GM21390 (cell line): ENCODE measurements at regions not wholly inside any gene's neighbourhood (a gene's known extent, or its start where the extent isn't known, plus 50 kb on each side); places are given as distances from the start of the nearest gene placed in this dataset.

Experiments
- ATAC-seq: cut with Tn5 transposase; IDR thresholded peaks from one replicate; pipeline ENCODE4 v1.9.1; 2021; ENCODE audit not compliant: unreplicated experiment

DNA sequence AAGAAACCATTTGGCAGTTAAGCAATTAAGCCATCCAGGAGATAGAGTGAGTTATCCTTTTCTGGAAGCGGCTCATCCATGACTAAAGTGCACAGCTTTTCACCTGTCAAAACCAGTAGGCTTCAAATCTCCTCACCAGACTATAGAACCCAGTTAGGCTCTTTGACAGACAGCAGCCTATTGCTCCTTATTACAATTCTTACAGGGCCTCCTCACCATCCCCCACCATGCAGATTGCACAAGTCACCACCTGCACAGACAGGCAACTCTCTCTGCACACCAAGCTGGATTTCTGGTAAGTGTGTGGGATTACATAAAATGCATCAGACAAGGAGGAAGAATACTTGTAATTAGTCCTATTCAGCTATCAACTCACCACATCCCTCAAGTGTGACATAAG, 301.6 kb downstream of the SNX13 start:
- no peak for ATAC-seq

DNA sequence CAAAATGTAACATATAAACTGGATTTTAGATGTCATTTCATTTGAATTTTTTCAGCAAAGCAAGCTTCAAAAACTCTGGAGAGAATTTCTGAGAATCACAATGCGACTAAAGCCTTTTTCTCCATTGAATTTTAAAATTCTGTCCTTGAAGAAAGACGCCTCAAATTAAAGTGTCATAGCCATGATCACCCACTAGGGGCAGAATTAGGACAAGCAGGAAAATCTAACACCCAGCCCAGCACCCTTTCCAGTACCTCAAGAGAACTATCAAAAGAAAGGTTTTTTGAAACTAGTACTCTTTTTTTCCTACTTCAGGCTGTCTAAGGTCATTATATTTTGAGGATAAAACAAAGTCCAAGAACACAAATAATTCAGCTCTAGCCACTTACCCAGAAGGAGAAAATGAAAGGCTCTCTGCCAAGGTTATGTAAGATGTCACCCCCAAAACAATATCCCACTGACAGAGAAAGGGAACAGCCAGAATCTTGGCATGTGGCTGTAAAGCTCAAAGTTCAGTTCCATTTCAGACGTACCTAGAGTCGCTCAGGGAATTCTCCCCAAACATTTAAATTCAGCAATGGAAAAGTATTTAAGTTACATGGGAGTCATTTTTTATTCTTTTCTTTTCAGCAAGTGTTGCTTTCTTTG, 299.4 kb downstream of the SNX13 start:
- no peak for ATAC-seq

DNA sequence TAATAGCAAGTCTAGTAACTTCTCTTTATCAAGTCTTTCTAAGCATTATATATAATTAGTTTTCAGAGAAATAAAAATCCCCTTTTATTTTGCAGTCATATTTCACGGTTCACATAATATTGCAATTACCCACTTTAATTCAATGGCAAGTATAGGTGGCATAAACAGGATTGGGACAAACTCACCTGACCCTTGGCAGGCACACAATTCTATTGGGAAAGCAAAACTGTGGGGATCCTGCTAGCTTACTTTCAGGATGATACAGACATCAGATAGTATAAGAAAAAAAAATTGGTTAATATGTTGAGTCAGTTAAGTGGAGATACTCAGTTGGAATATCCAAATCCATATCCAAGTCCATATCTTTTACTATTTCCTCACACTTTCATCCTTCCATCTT, 294.8 kb downstream of the SNX13 start:
- no peak for ATAC-seq

DNA sequence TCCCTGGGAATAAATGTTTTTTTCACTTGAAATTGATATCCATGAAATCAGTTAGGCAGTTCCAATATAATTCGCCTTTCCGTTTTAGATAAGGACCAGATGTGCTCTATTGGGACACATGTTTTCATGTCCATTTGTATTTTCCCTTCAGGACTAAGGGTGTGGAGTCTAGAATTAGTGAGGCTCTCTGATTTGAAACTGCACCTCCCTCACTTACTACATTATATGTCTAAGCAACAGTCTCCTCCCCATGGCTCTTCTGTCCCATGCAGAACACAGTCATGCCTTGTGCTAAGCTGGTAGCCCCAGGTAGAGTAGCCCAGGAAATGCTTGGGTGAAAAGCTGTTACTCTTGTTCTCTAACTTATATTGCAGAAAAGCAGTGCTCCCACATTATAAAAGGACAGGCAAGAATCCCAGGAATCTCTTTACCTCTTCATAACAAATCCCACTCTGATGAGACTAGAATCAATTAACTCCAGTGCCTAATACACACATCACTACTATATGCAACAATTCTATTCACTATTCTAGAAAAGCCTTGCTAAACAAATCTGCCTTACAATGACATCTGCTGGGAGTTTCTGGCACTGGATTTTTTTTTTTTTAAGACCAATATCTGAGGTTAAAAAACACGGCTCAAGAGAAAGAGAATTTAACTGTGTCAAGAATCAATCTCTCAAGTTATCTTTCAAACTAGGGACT, 293.9 kb downstream of the SNX13 start:
- ATAC-seq, result no peak

DNA sequence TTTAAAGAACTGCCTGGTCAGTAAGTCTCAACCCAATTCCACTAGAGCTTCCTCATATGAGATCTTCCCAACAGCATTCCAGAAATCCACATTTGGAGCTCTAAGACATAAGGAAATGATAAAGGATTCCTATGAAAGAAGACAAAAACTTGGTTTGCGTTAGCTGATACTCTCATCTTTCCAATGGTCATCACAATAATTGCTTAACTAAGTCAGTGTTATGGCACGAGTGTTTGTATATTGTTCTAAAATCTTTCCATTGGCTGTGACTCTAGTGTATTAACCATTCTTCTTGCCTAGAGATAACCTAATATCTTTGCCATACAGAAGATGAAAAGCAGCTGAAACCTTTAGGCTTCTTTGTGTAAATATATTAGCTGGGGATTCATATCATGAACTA, 289.0 kb downstream of the SNX13 start:
- ATAC-seq, result no peak

GRCh38 chr7:17651863-17652385, 288.4 kb downstream of the SNX13 start:
- ATAC-seq, result no peak

DNA sequence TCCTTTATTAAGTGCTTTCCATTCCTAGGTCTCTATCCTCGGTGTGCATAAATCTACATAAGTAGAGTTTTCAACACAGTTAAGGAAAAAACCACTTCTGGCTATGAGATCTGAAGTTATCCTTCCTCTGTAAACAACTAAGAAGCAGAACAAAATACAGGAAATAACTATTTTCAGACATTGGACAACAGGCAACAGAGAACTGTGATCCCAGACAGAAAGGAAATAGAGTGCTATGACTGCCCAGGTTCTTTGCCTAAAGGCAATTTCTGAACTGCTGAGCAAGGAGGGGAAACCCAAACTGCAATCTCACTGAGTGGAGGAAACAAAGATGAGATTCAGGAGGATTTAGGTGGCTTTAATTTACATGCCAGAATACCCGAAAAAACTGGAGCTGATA, 285.4 kb downstream of the SNX13 start:
- no peak for ATAC-seq

DNA sequence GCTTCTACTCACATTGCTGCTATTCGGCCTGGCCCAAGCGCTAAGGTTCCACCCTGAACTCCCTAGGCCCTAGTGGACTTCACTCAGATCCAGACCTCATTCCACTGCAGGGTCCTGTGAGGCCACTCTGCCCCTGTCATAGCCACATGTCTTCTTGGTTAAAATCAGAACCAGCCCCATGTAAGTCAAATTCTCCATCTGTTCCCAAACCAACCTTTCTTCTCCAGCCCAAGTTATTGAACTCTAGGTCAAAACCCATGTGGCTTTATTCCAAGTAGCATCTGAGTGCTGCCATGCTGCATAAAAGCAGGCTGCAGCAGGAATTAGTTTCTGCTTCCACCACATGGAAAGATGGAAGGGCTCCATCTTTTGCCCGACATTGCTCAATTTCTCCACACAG, 281.2 kb downstream of the SNX13 start:
- no peak for ATAC-seq

DNA sequence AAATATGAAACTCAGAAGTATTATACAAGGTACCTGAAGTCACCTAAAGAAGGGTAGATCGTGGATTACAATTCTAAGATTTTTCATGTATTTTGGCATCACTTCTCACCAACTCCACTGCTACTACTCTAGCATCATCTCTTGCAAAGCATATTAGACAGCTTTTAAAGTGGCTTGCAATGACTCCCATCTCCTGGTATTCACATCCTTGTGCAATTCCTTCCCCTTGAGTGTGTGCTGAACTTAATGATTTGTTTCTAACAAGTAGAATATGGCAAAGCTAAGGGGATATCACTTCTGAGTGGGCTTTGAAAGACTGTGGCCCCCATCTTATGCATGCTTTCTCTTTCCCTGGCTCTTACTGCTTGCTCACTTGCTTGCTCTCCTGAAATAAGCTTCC, 280.2 kb downstream of the SNX13 start:
- ATAC-seq, result no peak

DNA sequence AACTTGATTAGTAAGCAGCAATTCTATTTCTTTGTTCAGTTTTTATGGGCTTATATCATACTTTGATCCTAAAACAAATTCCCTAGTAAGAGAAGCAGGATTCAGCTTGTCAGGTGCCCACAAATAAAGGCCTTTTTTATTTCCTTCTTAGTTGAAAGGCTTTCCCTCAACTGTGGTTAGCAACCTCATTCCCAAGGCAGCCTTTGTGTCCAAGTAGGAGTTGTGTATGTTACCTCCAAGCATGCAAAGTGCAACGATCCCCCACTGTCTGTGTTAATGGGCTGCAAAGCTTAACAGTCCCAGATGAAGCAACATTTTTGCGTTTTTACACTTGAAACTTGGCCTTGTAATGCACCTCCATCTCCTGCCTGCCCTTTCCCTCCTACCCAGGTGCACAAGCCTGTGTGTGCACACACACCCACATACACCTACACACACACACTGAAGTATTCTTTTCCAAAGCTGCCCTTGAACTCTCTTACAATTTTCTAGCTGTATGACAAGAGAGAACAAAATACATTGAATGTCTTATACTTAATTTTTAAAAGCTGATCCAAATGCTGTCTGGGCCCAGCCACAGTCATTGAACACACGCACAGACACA, 278.2 kb downstream of the SNX13 start:
- no peak for ATAC-seq

DNA sequence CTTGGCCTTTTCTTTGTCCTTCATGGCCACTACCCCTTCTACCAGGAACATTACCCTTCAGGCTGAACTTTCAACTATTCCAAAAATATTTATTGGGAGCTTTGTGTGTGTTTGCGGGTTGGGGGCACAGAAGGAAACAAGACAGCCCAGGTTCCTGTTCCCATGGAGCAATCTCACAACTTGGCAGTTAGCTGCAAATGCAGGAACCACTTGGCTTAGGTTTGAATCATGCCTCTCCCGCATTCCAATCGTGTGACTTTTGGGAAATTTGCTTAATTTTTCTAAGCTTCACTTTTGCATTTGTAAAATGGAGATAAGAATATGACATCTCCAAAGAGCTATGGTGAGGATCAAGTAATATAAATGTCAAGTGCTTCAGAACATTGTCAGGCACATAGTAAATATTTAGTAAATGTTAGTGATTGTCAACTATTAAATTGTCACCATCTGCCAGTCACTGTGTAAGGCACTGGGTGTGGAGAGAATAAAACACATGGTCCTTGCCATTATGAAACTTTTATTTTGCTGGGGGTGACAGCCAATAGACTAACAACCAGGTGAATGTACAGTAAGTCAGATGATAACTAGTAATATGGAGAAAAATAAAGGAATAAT, 277.1 kb downstream of the SNX13 start:
- ATAC-seq, result no peak

DNA sequence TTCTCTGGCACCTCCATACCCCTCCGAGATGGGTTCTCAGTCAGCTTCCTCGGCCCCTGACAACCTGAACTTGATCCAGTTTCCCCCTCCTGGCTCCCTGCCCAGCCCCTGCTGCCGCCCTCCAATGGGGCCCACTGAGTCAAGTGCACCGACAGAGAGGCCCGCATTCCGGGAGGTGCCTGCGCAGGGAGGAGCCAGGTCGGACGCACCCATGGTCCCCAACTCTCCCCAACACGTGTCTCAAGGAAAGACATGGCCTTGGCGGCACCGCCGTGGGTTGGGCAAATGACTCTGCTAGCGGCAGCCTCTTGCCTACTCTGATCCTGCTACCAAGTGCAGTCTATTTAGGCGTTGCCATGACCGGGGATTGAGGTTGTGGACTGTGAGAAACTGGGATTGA, 275.3 kb downstream of the SNX13 start:
- ATAC-seq, result no peak

DNA sequence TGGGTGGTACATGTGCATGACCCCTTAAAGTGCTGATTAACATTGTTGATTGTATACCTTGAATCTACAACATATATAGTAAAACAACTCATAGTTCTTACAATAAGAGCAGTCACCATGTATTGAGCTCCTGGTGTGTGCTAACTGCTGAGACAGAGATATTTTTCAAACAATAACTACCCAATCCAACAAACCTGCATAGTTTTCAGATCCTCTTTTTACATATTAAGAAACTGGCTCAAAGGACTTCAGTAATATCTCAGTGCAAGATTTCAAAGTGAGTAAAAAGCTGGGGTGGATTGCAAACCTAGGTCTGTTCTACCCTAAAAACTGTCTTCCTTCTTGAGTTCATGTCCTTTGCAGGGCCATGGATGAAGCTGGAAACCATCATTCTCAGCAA, 272.2 kb downstream of the SNX13 start:
- ATAC-seq, result no peak

DNA sequence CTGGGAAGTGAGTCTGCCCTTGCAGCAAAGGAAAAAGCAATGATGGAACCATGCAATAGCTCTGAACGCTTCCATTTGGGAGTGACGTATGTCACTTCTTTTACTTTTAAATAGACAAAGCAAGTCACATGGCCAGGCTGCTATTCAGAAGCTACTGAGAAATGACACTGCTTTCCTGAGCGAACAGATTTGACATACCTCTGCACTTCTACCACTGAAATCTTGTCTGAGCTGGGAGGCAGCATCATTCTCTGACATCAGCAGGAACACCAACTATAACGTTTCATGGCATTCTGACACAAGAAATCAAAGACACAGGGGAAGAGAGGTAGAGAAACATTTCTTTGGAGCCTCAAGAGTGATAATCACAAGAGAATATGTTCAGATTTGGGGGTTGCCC, 271.1 kb downstream of the SNX13 start:
- no peak for ATAC-seq

DNA sequence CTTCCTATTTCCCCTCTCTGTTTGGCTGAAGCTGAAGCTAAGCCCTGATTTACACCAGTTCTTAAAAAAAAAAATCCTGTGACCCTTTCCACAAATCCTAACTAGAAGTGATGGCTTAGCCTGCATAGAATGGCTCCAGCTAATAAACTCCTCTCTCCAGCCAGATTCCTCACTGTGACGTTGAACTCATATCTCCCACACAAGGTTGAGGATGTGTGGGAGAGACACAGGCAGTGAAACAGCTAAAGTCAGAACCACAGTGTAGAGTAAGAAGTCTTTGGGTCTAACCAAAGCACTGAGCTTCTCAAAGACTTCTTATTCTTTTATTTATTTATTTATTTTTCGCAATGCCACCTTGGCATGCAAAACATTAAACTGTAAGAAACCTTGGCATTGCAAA, 268.3 kb downstream of the SNX13 start:
- ATAC-seq, result no peak

GRCh38 chr7:17672783-17673182, 267.5 kb downstream of the SNX13 start:
- ATAC-seq, result no peak

GRCh38 chr7:17674166-17674942, 265.9 kb downstream of the SNX13 start:
- no peak for ATAC-seq

DNA sequence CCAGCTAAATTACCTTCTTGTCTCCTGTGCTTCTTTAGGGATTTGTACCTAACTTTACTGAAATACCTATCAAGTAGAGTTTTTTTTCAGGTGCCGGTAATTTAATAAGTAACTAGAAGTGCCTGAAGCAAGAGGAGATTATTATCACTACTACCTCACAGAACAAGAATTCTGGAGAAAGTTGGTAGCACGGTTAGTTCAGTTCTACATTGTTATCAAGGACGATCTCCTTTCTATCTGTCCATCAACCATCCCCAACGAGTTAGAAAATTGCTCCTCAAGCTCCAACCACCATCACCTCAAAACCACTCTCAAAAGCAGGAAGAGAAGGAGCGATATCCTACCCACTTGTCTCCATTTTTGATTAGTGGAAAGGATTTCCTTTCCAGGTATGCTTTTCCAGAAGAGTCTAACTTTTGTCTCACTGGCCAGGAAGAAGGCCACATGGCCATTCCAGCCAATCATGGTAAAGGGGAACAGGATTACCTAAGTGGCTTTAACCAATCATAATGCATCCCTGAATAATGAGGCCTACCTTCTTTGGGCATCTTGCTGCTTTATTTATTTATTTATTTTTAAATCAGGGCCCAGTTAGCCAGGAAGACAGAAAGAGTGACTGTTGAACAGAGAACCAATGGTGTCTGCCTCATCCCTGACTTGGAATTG, 265.2 kb downstream of the SNX13 start:
- no peak for ATAC-seq

GRCh38 chr7:17677408-17677807, 262.9 kb downstream of the SNX13 start:
- ATAC-seq, result no peak

GRCh38 chr7:17678896-17679295, 261.4 kb downstream of the SNX13 start:
- no peak for ATAC-seq

DNA sequence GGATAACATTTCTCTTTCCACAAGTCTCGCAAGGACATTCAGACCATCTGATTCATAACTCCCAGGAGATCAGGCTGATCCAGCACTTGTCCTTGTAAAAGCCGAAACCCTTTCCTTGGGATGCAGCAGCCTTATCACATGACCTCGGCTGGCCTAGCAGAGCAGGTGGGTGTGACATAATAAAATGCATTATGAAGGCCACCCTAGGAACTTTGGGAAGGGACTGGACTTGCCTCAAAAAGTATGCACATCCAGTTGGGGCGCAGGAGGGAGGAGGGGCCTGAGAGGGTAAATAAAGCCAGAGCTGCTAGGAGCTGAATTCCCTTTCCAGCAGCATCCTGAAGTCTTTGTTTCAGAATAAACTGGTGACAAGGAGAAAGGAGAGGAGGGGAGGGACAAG, 260.8 kb downstream of the SNX13 start:
- no peak for ATAC-seq
